ENCODE measurements at regions not wholly inside any gene's neighbourhood (a gene's known extent, or its start where the extent isn't known, plus 50 kb on each side); places are given as distances from the start of the nearest gene placed in this dataset.

DNA sequence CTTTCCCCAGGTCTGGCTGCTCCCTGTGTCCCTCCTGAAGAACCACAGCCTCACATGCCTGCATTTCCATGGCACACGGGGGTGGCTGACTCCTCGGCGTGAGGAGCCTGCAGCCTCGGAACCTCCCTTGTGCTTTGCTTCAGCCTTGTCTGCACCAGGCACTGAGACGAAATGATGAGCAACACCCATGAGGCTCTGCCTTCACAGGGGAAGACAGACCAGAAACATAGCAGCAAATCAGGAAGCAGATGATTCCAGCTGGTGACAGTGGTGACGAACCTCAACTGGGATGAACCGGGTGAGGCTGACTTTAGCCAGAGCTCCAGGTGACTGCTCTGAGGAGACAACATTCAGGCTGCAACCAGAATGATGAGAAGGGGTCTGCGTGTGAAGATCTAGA, 84.5 kb upstream of the SMNDC1 start (continued):
- TF ChIP-seq, protein P1, sequence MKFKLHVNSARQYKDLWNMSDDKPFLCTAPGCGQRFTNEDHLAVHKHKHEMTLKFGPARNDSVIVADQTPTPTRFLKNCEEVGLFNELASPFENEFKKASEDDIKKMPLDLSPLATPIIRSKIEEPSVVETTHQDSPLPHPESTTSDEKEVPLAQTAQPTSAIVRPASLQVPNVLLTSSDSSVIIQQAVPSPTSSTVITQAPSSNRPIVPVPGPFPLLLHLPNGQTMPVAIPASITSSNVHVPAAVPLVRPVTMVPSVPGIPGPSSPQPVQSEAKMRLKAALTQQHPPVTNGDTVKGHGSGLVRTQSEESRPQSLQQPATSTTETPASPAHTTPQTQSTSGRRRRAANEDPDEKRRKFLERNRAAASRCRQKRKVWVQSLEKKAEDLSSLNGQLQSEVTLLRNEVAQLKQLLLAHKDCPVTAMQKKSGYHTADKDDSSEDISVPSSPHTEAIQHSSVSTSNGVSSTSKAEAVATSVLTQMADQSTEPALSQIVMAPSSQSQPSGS (IDR thresholded peaks at IDR 0.05; ENCODE audit: low read length) = no peak
- TF ChIP-seq NR2C2 (IDR thresholded peaks at IDR 0.05; ENCODE audit: borderline replicate concordance, control insufficient read depth, insufficient read length, low read depth) = no peak
- TF ChIP-seq TCF12 (IDR thresholded peaks at IDR 0.05; ENCODE audit: low read depth, low read length) = no peak
- TF ChIP-seq, protein P2, sequence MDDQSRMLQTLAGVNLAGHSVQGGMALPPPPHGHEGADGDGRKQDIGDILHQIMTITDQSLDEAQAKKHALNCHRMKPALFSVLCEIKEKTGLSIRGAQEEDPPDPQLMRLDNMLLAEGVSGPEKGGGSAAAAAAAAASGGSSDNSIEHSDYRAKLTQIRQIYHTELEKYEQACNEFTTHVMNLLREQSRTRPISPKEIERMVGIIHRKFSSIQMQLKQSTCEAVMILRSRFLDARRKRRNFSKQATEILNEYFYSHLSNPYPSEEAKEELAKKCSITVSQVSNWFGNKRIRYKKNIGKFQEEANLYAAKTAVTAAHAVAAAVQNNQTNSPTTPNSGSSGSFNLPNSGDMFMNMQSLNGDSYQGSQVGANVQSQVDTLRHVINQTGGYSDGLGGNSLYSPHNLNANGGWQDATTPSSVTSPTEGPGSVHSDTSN (IDR thresholded peaks at IDR 0.05; ENCODE audit: insufficient replicate concordance, low read depth, low read length) = no peak
- no peak for TF ChIP-seq SMC3 (IDR thresholded peaks at IDR 0.05; ENCODE audit: borderline replicate concordance, low read length)
- TF ChIP-seq, protein P3, sequence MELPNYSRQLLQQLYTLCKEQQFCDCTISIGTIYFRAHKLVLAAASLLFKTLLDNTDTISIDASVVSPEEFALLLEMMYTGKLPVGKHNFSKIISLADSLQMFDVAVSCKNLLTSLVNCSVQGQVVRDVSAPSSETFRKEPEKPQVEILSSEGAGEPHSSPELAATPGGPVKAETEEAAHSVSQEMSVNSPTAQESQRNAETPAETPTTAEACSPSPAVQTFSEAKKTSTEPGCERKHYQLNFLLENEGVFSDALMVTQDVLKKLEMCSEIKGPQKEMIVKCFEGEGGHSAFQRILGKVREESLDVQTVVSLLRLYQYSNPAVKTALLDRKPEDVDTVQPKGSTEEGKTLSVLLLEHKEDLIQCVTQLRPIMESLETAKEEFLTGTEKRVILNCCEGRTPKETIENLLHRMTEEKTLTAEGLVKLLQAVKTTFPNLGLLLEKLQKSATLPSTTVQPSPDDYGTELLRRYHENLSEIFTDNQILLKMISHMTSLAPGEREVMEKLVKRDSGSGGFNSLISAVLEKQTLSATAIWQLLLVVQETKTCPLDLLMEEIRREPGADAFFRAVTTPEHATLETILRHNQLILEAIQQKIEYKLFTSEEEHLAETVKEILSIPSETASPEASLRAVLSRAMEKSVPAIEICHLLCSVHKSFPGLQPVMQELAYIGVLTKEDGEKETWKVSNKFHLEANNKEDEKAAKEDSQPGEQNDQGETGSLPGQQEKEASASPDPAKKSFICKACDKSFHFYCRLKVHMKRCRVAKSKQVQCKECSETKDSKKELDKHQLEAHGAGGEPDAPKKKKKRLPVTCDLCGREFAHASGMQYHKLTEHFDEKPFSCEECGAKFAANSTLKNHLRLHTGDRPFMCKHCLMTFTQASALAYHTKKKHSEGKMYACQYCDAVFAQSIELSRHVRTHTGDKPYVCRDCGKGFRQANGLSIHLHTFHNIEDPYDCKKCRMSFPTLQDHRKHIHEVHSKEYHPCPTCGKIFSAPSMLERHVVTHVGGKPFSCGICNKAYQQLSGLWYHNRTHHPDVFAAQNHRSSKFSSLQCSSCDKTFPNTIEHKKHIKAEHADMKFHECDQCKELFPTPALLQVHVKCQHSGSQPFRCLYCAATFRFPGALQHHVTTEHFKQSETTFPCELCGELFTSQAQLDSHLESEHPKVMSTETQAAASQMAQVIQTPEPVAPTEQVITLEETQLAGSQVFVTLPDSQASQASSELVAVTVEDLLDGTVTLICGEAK (IDR thresholded peaks at IDR 0.05; ENCODE audit: borderline replicate concordance) = no peak
- TF ChIP-seq, protein P4, sequence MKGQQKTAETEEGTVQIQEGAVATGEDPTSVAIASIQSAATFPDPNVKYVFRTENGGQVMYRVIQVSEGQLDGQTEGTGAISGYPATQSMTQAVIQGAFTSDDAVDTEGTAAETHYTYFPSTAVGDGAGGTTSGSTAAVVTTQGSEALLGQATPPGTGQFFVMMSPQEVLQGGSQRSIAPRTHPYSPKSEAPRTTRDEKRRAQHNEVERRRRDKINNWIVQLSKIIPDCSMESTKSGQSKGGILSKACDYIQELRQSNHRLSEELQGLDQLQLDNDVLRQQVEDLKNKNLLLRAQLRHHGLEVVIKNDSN (IDR thresholded peaks at IDR 0.05; ENCODE audit: borderline replicate concordance, extremely low read length, insufficient read depth, low read depth, low read length) = no peak
- TF ChIP-seq, protein P5, sequence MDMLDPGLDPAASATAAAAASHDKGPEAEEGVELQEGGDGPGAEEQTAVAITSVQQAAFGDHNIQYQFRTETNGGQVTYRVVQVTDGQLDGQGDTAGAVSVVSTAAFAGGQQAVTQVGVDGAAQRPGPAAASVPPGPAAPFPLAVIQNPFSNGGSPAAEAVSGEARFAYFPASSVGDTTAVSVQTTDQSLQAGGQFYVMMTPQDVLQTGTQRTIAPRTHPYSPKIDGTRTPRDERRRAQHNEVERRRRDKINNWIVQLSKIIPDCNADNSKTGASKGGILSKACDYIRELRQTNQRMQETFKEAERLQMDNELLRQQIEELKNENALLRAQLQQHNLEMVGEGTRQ (IDR thresholded peaks at IDR 0.05; ENCODE audit: borderline replicate concordance, low read depth, low read length) = no peak
- no peak for TF ChIP-seq MYC (IDR thresholded peaks at IDR 0.05; ENCODE audit: insufficient read depth, insufficient read length, insufficient replicate concordance, low read length, severe bottlenecking)
- no peak for TF ChIP-seq EP300 (IDR thresholded peaks at IDR 0.05; ENCODE audit: borderline replicate concordance in 1 of 2, control insufficient read depth in 1 of 2, low read depth in 2 of 2, low read length in 2 of 2)
